GM06990 (cell line): ENCODE measurements at regions not wholly inside any gene's neighbourhood (a gene's known extent, or its start where the extent isn't known, plus 50 kb on each side); places are given as distances from the start of the nearest gene placed in this dataset.

Experiments used
- DNase-seq: peaks from one replicate; pipeline ENCODE4 v3.0.0-alpha.2; 2011; ENCODE audit not compliant: insufficient read length; ENCODE audit errors: extremely low read depth
- H3K27me3 ChIP-seq: replicated peaks from 2 replicates; pipeline ENCODE4 v1.6.0; 2011; ENCODE audit warnings: low read length; ENCODE audit not compliant: control insufficient read depth, insufficient read depth
- H3K36me3 ChIP-seq: 2 replicates; pipeline ENCODE4 v1.5.1; 2011; ENCODE audit warnings: low read length; ENCODE audit not compliant: control insufficient read depth, insufficient read depth
- H3K4me3 ChIP-seq: replicated peaks from 2 replicates; pipeline ENCODE4 v1.5.1; 2011; ENCODE audit warnings: low read depth, mild to moderate bottlenecking, control low read depth, low read length
- TF ChIP-seq, protein P1 (sequence below): IDR thresholded peaks from 2 replicates; pipeline ENCODE4 v1.5.1; 2011; ENCODE audit warnings: low read length, control low read depth, mild to moderate bottlenecking, inconsistent platforms; ENCODE audit not compliant: insufficient read depth, poor library complexity, severe bottlenecking

DNA sequence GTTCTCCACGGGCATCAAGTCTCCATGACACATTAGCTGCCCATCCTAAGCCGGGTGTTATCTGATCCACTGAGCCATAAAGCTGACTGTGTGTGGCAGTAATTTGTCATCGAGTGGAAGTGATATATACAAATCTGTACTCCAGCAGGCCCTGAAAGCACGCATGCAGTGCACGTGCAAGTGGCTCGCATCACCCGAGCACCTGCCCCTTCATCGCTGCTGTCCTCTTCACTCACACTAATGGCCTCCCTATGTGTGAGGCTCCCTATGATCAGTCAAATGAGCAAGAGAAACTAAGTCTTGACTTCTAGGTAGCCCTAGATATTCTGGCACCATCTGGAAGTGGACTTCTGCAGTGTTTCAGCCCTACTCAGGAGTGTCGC lies 248.6 kb downstream of the MATN1 start:
- TF ChIP-seq, protein P1, sequence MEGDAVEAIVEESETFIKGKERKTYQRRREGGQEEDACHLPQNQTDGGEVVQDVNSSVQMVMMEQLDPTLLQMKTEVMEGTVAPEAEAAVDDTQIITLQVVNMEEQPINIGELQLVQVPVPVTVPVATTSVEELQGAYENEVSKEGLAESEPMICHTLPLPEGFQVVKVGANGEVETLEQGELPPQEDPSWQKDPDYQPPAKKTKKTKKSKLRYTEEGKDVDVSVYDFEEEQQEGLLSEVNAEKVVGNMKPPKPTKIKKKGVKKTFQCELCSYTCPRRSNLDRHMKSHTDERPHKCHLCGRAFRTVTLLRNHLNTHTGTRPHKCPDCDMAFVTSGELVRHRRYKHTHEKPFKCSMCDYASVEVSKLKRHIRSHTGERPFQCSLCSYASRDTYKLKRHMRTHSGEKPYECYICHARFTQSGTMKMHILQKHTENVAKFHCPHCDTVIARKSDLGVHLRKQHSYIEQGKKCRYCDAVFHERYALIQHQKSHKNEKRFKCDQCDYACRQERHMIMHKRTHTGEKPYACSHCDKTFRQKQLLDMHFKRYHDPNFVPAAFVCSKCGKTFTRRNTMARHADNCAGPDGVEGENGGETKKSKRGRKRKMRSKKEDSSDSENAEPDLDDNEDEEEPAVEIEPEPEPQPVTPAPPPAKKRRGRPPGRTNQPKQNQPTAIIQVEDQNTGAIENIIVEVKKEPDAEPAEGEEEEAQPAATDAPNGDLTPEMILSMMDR: no peak
- no peak for DNase-seq
- no peak overlapping the region for H3K4me3 ChIP-seq
- no peaks in the 10 kb centered on the region; the same call in 1 of the 2 replicates for H3K27me3 ChIP-seq
- H3K36me3 ChIP-seq: no peaks in the 10 kb centered on the region

DNA sequence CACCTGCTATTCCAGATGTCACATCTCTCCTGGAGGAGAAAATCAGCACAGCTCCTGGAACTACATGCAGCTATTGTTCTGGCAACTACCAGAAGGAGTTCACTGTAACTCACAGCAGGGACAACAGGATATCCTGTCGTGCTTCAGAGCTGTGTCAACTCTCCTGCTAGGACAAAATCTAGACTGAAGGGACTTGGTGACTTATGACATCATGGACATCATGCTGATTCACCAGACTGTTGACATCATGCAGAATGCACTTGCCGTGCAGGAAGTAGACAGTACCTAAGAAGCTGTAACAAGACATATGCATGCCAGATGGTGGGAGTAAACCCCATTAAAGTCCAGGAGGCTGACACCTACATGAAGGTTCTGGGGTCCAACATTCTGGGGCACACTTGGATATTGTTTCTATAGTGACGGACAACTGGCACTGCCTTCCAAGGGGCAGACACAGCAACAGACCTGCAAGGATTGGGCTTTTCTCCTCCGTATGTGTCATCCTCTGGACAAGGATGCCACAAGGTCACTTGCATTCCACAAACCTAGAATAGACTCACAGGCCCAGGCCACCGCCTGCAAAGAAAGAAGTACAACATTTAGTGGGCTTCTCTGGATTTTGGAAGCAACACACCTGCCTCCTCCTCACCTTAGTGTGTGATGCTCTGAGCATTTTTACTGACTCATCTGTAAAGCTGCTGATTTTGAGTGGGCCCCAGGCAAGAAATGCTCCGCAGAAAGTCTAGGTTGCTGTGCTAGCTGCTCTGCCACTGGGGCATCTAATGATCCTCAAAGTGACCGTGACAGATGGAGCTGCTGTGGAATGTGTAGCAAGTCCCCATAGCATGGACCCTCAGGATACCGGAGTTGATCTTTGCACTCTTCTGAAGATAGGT lies 249.2 kb downstream of the MATN1 start:
- TF ChIP-seq, protein P1: no peak
- DNase-seq: no peak
- H3K4me3 ChIP-seq: no peak overlapping the region
- no peaks in the 10 kb centered on the region for H3K36me3 ChIP-seq
- no peaks in the 10 kb centered on the region; the same call in 1 of the 2 replicates for H3K27me3 ChIP-seq

DNA sequence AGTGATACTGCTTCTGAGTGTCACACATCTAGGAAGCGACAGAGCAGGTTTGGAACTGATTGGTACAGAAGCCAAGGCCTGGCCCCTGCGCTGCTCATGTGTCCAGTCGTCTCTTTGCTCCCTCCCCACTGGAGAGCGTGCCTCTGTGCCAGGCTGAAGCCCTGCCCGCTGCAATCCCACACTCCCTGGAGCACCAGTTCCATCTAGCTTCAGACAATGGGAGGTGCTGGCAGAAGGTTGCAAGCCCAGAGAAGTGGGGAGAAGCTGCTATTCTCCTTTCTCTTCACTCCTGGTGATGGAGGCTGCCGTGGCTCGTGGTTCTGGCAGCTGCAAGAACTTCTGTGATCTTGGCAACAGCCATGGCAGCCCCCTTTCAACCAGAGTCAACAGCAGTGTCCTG lies 250.9 kb downstream of the MATN1 start:
- H3K4me3 ChIP-seq: no peak overlapping the region
- H3K36me3 ChIP-seq: no peaks in the 10 kb centered on the region
- no peak for DNase-seq
- TF ChIP-seq, protein P1: no peak
- no peaks in the 10 kb centered on the region for H3K27me3 ChIP-seq

DNA sequence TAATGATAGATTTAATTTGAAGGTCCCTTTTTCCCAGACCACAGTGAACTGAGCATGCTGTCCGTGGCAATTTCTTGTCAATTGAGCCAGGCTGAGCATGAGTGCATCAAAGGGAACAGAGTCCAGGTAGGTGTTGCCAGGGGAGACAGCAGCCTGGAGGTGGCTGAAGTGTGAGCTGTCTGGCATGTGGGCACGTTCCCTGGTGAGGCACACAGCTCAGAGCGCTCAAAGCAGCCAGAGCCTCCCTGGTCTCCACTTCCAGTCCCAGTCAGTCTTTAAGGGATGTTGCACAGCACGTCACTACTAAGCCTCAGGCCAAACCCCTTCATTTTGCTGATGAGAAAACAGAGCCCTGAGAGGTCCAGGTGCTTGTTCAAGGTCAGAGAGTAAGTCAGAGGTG lies 251.4 kb downstream of the MATN1 start:
- no peak for DNase-seq
- Histone ChIP-seq H3K4me3 (no peak overlapping the region), H3K27me3 (no peaks in the 10 kb centered on the region), H3K36me3 (no peaks in the 10 kb centered on the region)
- TF ChIP-seq, protein P1: no peak

DNA sequence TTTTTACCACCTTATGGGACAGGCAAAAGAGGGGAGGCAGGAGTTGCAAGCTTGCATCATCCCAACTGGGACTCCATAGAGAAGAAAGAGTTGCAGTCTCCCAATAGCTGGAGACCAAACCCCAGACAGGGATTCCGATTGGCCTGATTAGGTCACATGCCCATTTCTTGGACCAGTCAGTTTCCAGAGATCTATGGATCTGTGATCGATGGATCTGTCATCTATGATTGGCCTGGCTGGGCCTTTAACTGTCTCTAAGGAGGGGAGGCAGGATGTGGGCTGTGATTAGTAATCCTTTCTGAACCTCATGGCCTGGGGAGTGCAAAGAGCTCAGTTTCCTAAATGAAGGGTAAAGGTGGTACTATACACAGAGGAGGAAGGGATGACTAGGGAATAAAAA lies 252.1 kb downstream of the MATN1 start:
- no peak for DNase-seq
- Histone ChIP-seq H3K4me3 (no peak overlapping the region), H3K27me3 (no peaks in the 10 kb centered on the region; the same call in 1 of the 2 replicates), H3K36me3 (no peaks in the 10 kb centered on the region)
- TF ChIP-seq, protein P1: no peak
